ENCODE measurements at regions not wholly inside any gene's neighbourhood (a gene's known extent, or its start where the extent isn't known, plus 50 kb on each side); places are given as distances from the start of the nearest gene placed in this dataset.

DNA sequence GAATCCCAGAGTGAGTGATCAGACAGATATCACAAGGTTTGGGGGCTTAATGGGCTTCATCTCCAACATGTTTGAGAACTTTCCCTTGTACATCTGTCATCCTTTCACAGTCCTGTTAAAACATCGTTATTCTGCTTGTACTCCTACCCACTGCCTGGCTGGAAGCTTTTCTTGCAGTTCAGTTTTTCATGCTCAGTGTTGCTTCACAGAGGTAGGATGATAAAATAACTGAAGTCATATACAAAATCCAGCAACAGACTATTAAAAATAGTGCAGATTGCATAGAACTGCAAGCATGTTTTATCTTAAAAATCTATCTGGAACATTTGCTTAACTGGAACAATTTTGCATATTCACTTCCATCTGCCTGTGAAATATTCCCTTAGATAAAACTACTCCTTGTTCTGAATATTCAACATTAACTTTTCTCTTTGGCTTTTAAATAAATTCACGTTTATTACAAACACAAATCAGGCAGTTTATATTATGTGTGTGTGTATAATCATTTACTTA is 579.6 kb upstream of the IGFBP7 start:
- TF ChIP-seq, protein P1, sequence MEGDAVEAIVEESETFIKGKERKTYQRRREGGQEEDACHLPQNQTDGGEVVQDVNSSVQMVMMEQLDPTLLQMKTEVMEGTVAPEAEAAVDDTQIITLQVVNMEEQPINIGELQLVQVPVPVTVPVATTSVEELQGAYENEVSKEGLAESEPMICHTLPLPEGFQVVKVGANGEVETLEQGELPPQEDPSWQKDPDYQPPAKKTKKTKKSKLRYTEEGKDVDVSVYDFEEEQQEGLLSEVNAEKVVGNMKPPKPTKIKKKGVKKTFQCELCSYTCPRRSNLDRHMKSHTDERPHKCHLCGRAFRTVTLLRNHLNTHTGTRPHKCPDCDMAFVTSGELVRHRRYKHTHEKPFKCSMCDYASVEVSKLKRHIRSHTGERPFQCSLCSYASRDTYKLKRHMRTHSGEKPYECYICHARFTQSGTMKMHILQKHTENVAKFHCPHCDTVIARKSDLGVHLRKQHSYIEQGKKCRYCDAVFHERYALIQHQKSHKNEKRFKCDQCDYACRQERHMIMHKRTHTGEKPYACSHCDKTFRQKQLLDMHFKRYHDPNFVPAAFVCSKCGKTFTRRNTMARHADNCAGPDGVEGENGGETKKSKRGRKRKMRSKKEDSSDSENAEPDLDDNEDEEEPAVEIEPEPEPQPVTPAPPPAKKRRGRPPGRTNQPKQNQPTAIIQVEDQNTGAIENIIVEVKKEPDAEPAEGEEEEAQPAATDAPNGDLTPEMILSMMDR (IDR thresholded peaks at IDR 0.05), result no peak
- no peak for TF ChIP-seq GABPA (IDR thresholded peaks at IDR 0.05; ENCODE audit: low read depth)
- TF ChIP-seq, protein P2, sequence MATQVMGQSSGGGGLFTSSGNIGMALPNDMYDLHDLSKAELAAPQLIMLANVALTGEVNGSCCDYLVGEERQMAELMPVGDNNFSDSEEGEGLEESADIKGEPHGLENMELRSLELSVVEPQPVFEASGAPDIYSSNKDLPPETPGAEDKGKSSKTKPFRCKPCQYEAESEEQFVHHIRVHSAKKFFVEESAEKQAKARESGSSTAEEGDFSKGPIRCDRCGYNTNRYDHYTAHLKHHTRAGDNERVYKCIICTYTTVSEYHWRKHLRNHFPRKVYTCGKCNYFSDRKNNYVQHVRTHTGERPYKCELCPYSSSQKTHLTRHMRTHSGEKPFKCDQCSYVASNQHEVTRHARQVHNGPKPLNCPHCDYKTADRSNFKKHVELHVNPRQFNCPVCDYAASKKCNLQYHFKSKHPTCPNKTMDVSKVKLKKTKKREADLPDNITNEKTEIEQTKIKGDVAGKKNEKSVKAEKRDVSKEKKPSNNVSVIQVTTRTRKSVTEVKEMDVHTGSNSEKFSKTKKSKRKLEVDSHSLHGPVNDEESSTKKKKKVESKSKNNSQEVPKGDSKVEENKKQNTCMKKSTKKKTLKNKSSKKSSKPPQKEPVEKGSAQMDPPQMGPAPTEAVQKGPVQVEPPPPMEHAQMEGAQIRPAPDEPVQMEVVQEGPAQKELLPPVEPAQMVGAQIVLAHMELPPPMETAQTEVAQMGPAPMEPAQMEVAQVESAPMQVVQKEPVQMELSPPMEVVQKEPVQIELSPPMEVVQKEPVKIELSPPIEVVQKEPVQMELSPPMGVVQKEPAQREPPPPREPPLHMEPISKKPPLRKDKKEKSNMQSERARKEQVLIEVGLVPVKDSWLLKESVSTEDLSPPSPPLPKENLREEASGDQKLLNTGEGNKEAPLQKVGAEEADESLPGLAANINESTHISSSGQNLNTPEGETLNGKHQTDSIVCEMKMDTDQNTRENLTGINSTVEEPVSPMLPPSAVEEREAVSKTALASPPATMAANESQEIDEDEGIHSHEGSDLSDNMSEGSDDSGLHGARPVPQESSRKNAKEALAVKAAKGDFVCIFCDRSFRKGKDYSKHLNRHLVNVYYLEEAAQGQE (IDR thresholded peaks at IDR 0.05; ENCODE audit: low read depth, low read length), result no peak
- no peak for TF ChIP-seq RFX5 (IDR thresholded peaks at IDR 0.05; ENCODE audit: low read length)
- no peak for TF ChIP-seq POLR2AphosphoS5 (IDR thresholded peaks at IDR 0.05; ENCODE audit: low read depth, low read length)
- TF ChIP-seq FOSL2 (IDR thresholded peaks at IDR 0.05; ENCODE audit: borderline replicate concordance, low read depth), result no peak
- no peak for TF ChIP-seq RCOR1 (IDR thresholded peaks at IDR 0.05; ENCODE audit: low read length)
- TF ChIP-seq, protein P3, sequence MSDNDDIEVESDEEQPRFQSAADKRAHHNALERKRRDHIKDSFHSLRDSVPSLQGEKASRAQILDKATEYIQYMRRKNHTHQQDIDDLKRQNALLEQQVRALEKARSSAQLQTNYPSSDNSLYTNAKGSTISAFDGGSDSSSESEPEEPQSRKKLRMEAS (IDR thresholded peaks at IDR 0.05; ENCODE audit: low read depth), result no peak
- TF ChIP-seq TAF1 (IDR thresholded peaks at IDR 0.05; ENCODE audit: borderline replicate concordance, low read depth, low read length), result no peak
- TF ChIP-seq, protein P4, sequence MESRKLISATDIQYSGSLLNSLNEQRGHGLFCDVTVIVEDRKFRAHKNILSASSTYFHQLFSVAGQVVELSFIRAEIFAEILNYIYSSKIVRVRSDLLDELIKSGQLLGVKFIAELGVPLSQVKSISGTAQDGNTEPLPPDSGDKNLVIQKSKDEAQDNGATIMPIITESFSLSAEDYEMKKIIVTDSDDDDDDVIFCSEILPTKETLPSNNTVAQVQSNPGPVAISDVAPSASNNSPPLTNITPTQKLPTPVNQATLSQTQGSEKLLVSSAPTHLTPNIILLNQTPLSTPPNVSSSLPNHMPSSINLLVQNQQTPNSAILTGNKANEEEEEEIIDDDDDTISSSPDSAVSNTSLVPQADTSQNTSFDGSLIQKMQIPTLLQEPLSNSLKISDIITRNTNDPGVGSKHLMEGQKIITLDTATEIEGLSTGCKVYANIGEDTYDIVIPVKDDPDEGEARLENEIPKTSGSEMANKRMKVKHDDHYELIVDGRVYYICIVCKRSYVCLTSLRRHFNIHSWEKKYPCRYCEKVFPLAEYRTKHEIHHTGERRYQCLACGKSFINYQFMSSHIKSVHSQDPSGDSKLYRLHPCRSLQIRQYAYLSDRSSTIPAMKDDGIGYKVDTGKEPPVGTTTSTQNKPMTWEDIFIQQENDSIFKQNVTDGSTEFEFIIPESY (IDR thresholded peaks at IDR 0.05; ENCODE audit: borderline replicate concordance, low read depth), result no peak
- TF ChIP-seq, protein P5, sequence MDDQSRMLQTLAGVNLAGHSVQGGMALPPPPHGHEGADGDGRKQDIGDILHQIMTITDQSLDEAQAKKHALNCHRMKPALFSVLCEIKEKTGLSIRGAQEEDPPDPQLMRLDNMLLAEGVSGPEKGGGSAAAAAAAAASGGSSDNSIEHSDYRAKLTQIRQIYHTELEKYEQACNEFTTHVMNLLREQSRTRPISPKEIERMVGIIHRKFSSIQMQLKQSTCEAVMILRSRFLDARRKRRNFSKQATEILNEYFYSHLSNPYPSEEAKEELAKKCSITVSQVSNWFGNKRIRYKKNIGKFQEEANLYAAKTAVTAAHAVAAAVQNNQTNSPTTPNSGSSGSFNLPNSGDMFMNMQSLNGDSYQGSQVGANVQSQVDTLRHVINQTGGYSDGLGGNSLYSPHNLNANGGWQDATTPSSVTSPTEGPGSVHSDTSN (IDR thresholded peaks at IDR 0.05), result no peak
- TF ChIP-seq FOXM1 (IDR thresholded peaks at IDR 0.05; ENCODE audit: low read depth), result no peak
- TF ChIP-seq EP300 (IDR thresholded peaks at IDR 0.05; ENCODE audit: borderline replicate concordance in 1 of 2, low read depth in 1 of 2, low read length in 1 of 2), result no peak
- TF ChIP-seq CHD2 (IDR thresholded peaks at IDR 0.05; ENCODE audit: low read length, partially characterized antibody), result no peak

All from SK-N-SH (cell line).